ENCODE measurements at regions not wholly inside any gene's neighbourhood (a gene's known extent, or its start where the extent isn't known, plus 50 kb on each side); places are given as distances from the start of the nearest gene placed in this dataset.
A peak's percentile ranks its signal among the peaks of the same experiment; 100 is the strongest.

DNA sequence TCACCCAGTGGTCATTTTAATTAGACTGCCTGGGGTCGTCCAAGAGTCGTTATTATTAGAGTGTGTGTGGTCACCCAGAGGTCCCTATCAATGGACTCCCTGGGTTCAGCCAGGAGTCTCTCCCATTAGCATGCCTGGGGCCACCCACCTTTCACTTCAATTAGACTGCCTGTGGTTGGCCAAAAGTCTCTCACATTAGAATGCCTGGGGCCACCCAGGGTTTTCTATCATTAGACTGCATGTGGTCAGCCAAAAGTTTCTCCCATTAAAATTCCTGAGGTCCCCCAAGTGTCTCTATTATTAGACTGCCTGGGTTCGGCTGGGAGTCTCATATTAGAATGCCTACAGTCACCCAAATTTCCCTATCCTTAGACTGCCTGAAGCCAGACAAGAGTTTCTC, 1472.6 kb downstream of the UQCRFS1 start:
- H3K4me1 Mint-ChIP-seq, result peaks cover 0 to 3% (median 0%) of the 10 kb centered on the region in 4 donors

DNA sequence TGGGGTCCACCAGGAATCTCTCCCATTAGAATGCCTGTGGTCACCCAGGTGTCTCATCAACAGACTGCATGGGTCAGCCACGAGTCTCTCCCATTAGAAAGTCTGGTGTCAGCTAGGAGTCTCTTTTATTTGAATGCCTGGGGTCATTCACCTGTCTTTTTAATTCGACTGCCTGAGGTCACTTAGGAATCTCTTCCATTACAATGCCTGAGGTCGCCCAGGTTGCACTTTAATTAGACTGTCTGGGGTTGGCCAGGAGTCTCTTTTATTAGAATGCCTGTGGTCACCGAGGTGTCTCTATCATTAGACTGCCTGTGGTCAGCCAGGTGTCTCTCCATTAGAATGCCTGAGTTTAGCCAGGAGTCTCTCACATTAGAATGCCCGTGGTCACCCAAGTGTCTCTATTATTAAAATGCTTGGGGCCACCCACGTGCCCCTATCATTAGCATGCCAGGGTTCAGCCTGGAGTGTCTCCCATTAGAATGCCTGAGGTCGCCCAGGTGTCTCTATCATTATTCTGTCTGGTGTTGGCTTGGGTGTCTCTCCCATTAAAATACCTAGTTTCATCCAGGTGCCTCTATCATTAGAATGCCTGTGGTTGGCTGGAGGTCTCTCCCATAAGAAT, 1474.3 kb downstream of the UQCRFS1 start:
- ATAC-seq (ENCODE audit: low read depth in 2 of 2) (no peak), DNase-seq (no peak)
- Mint-ChIP-seq H3K27me3 (no peaks in the 10 kb centered on the region), H3K27ac (no peak overlapping the region), H3K4me1 (no peaks in the 10 kb centered on the region), H3K9me3 (peaks cover 2 to 80% (median 30%) of the 10 kb centered on the region in 7 donors), H3K4me3 (no peak overlapping the region), H3K36me3 (peaks cover 52% of the 10 kb centered on the region)
- Histone ChIP-seq H3K4me3 (ENCODE audit: low read depth, low read length) (no peak overlapping the region), H3K4me1 (ENCODE audit: control insufficient read depth, insufficient read depth, low read length, poor library complexity, severe bottlenecking) (no peaks in the 10 kb centered on the region), H3K36me3 (ENCODE audit: control insufficient read depth, insufficient read depth, low read length) (no peaks in the 10 kb centered on the region), H3K27me3 (ENCODE audit: control insufficient read depth, insufficient read depth, low read length) (no peaks in the 10 kb centered on the region), H3K27ac (ENCODE audit: insufficient read depth, low read length, poor library complexity, severe bottlenecking) (no peak overlapping the region), H3K9me3 (ENCODE audit: control insufficient read depth in 2 of 2, low read length in 2 of 2) (peaks cover 11 to 65% of the 10 kb centered on the region in 2 experiments)

More for the DNA sequence above, 1472.6 kb downstream of the UQCRFS1 start:
- H3K4me3 ChIP-seq (ENCODE audit: low read depth, low read length), result no peak overlapping the region
- peaks cover 11 to 60% of the 10 kb centered on the region in 2 experiments for H3K9me3 ChIP-seq (ENCODE audit: control insufficient read depth in 2 of 2, low read length in 2 of 2)
- peak overlapping the region in 1 of 3 donors; percentile 63 for H3K27ac Mint-ChIP-seq
- no peaks in the 10 kb centered on the region for H3K36me3 ChIP-seq (ENCODE audit: control insufficient read depth, insufficient read depth, low read length)
- no peaks in the 10 kb centered on the region for H3K4me1 ChIP-seq (ENCODE audit: control insufficient read depth, insufficient read depth, low read length, poor library complexity, severe bottlenecking)
- no peak for ATAC-seq (ENCODE audit: low read depth in 2 of 2)
- H3K36me3 Mint-ChIP-seq, result peaks cover 43% of the 10 kb centered on the region
- peaks cover 2 to 70% (median 25%) of the 10 kb centered on the region in 7 donors for H3K9me3 Mint-ChIP-seq
- DNase-seq, result no peak
- no peaks in the 10 kb centered on the region for H3K27me3 ChIP-seq (ENCODE audit: control insufficient read depth, insufficient read depth, low read length)
- no peak overlapping the region for H3K4me3 Mint-ChIP-seq
- H3K27ac ChIP-seq (ENCODE audit: insufficient read depth, low read length, poor library complexity, severe bottlenecking), result no peak overlapping the region
- no peaks in the 10 kb centered on the region for H3K27me3 Mint-ChIP-seq

DNA sequence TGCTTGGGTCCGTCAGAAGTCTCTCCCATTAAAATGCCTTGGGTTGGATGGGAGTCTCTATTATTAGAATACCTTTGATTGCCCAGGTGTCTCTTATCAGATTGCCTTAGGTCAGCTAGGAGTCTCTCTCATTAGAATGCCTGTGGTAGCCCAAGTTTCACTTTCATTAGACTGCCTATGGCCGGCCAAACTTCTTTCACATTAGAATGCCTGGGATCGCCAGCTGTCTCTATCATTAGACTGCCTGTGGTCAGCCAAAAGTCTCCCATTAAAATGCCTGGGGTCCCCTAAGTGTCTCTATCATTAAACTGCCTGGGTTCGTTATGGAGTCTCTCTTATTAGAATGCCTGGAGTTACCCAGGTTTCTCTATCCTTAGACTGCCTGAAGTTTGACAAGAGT, 1476.7 kb downstream of the UQCRFS1 start:
- Mint-ChIP-seq H3K36me3 (peaks cover 43% of the 10 kb centered on the region), H3K27me3 (no peaks in the 10 kb centered on the region), H3K4me1 (no peaks in the 10 kb centered on the region), H3K27ac (no peak overlapping the region), H3K4me3 (no peak overlapping the region), H3K9me3 (peaks cover 2 to 93% (median 31%) of the 10 kb centered on the region in 7 donors)
- H3K27me3 ChIP-seq (ENCODE audit: control insufficient read depth, insufficient read depth, low read length), result no peaks in the 10 kb centered on the region
- ATAC-seq (ENCODE audit: low read depth in 2 of 2) (no peak), DNase-seq (no peak)
- no peak overlapping the region for H3K4me3 ChIP-seq (ENCODE audit: low read depth, low read length)
- no peaks in the 10 kb centered on the region for H3K4me1 ChIP-seq (ENCODE audit: control insufficient read depth, insufficient read depth, low read length, poor library complexity, severe bottlenecking)
- no peak overlapping the region for H3K27ac ChIP-seq (ENCODE audit: insufficient read depth, low read length, poor library complexity, severe bottlenecking)
- H3K9me3 ChIP-seq (ENCODE audit: control insufficient read depth in 2 of 2, low read length in 2 of 2), result peaks cover 23 to 85% of the 10 kb centered on the region in 2 experiments
- no peaks in the 10 kb centered on the region for H3K36me3 ChIP-seq (ENCODE audit: control insufficient read depth, insufficient read depth, low read length)

DNA sequence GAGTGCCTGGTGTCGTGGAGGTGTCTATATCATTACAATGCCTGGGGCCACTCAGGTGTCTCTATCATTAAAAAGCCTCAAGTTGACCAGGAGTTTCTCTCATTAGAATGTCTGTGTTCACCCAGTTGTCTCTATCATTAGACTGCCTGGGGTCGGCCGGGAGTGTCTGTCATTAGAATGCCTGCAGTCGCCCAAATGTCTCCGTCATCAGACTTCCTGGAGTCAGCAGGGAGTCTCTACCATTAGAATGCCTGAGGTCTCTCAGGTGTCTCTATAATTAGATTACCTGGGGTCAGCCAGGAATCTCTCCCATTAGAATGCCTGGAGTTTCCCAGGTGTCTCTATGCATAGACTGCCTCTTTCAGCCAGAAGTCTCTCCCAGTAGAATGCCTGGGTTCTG, 1477.6 kb downstream of the UQCRFS1 start:
- Mint-ChIP-seq H3K9me3 (peaks cover 2 to 87% (median 22%) of the 10 kb centered on the region in 7 donors), H3K27ac (no peak overlapping the region), H3K27me3 (no peaks in the 10 kb centered on the region), H3K36me3 (peaks cover 43% of the 10 kb centered on the region), H3K4me3 (no peak overlapping the region), H3K4me1 (no peaks in the 10 kb centered on the region)
- ATAC-seq (ENCODE audit: low read depth in 2 of 2) (no peak), DNase-seq (no peak)
- H3K4me1 ChIP-seq (ENCODE audit: control insufficient read depth, insufficient read depth, low read length, poor library complexity, severe bottlenecking), result no peaks in the 10 kb centered on the region
- no peak overlapping the region for H3K4me3 ChIP-seq (ENCODE audit: low read depth, low read length)
- no peaks in the 10 kb centered on the region for H3K36me3 ChIP-seq (ENCODE audit: control insufficient read depth, insufficient read depth, low read length)
- no peak overlapping the region for H3K27ac ChIP-seq (ENCODE audit: insufficient read depth, low read length, poor library complexity, severe bottlenecking)
- peaks cover 30 to 82% of the 10 kb centered on the region in 2 experiments for H3K9me3 ChIP-seq (ENCODE audit: control insufficient read depth in 2 of 2, low read length in 2 of 2)
- no peaks in the 10 kb centered on the region for H3K27me3 ChIP-seq (ENCODE audit: control insufficient read depth, insufficient read depth, low read length)

DNA sequence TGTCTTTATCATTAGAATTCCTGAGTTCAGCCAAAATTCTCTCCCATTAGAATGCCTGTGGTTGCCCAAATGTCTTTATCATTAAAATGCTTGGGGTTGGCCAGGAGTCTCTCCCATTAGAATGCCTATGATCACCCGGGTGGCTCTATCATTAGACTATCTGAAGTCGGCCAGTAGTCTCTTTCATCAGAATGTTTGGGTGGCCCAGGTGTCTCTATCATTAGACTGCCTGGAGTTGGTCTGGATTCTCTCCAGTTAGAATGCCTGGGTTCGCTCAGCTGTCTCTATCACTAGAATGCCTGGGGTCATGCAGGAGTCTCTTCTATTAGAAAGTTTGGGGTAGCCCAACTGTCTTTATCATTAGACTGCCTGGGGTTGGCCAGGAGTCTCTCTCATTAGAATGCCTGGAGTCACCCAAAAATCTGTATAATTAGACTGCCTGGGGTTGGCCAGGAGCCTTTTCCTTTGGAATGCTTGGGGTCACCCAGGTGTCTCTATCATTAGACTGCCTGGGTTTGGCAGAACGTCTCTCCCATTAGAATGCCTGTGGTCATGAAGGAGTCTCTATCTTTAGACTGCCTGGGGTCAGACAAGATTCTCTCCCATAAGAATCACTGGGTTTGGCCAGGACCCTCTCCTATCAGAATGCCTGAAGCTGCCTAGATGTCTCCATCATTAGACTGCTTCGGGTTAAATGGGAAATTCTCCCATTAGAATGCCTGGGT, 1478.3 kb downstream of the UQCRFS1 start:
- H3K36me3 Mint-ChIP-seq, result peaks cover 42% of the 10 kb centered on the region
- H3K4me3 Mint-ChIP-seq, result no peak overlapping the region
- no peak for DNase-seq
- Histone ChIP-seq H3K4me1 (ENCODE audit: control insufficient read depth, insufficient read depth, low read length, poor library complexity, severe bottlenecking) (no peaks in the 10 kb centered on the region), H3K9me3 (ENCODE audit: control insufficient read depth in 2 of 2, low read length in 2 of 2) (peaks cover 31 to 82% of the 10 kb centered on the region in 2 experiments), H3K27me3 (ENCODE audit: control insufficient read depth, insufficient read depth, low read length) (no peaks in the 10 kb centered on the region), H3K4me3 (ENCODE audit: low read depth, low read length) (no peak overlapping the region), H3K27ac (ENCODE audit: insufficient read depth, low read length, poor library complexity, severe bottlenecking) (no peak overlapping the region), H3K36me3 (ENCODE audit: control insufficient read depth, insufficient read depth, low read length) (no peaks in the 10 kb centered on the region)
- ATAC-seq (ENCODE audit: low read depth in 2 of 2), result no peak
- no peak overlapping the region for H3K27ac Mint-ChIP-seq
- H3K9me3 Mint-ChIP-seq, result peaks cover 2 to 81% (median 20%) of the 10 kb centered on the region in 7 donors
- no peaks in the 10 kb centered on the region for H3K27me3 Mint-ChIP-seq
- no peaks in the 10 kb centered on the region for H3K4me1 Mint-ChIP-seq

DNA sequence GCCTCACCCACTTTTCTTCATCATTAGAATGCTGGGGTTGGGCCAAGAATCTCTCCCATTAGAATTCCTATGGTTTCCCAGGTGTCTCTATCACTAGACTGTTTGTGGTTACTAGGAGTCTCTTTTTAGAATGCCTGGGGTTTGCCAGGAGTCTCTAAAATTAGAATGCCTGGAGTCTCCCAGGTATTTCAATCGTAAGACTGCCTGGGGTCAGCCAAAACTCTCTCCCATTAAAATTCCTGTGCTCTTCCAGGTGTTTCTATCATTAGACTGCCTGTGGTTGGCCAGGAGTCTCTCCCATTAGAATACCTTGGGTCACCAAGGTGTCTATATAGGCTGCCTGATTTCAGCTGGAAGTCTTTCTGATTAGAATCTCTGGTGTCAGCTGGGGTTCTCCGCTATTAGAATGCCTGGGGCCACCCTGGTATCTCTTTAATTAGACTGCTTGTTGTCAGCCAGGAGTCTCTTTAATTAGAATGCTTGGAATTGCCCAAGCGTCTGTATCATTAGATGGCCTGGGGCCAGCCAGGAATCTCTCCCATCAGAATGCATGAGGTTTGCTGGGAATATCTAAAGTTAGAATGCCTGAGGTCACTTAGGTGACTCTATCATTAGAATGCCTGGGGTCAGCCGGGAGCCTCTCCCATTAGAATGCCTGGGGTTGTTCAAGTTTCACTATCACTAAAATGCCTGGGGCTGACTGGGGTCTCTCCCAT, 1479.2 kb downstream of the UQCRFS1 start:
- Mint-ChIP-seq H3K27me3 (no peaks in the 10 kb centered on the region), H3K36me3 (peaks cover 33% of the 10 kb centered on the region), H3K9me3 (peaks cover 2 to 71% (median 20%) of the 10 kb centered on the region in 7 donors), H3K4me1 (no peaks in the 10 kb centered on the region), H3K4me3 (no peak overlapping the region), H3K27ac (no peak overlapping the region)
- no peak for ATAC-seq (ENCODE audit: low read depth in 2 of 2)
- Histone ChIP-seq H3K4me1 (ENCODE audit: control insufficient read depth, insufficient read depth, low read length, poor library complexity, severe bottlenecking) (no peaks in the 10 kb centered on the region), H3K27me3 (ENCODE audit: control insufficient read depth, insufficient read depth, low read length) (no peaks in the 10 kb centered on the region), H3K4me3 (ENCODE audit: low read depth, low read length) (no peak overlapping the region), H3K27ac (ENCODE audit: insufficient read depth, low read length, poor library complexity, severe bottlenecking) (no peak overlapping the region), H3K36me3 (ENCODE audit: control insufficient read depth, insufficient read depth, low read length) (no peaks in the 10 kb centered on the region), H3K9me3 (ENCODE audit: control insufficient read depth in 2 of 2, low read length in 2 of 2) (peaks cover 34 to 82% of the 10 kb centered on the region in 2 experiments)
- DNase-seq, result no peak

DNA sequence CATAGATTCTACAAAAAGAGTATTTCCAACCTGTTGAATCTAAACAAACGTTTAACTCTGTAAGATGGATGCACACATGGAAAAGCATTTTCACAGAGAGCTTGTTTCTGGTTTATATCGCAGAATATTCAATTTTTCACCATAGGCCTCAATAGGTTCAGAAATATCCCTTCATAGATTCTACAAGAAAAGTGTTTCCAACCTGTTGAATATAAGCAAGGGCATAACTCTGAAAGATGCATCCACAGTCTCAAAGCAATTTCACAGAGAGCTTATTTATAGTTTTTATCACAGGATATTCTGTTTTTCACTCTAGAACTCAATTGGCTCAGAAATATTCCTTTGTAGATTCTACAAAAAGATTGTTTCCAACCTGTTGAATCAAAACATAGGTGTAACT, 1483.6 kb downstream of the UQCRFS1 start:
- ATAC-seq (ENCODE audit: low read depth in 2 of 2) (no peak), DNase-seq (no peak)
- H3K27ac ChIP-seq (ENCODE audit: insufficient read depth, low read length, poor library complexity, severe bottlenecking), result no peak overlapping the region
- H3K4me3 ChIP-seq (ENCODE audit: low read depth, low read length), result no peak overlapping the region
- H3K36me3 ChIP-seq (ENCODE audit: control insufficient read depth, insufficient read depth, low read length), result no peaks in the 10 kb centered on the region
- H3K27me3 Mint-ChIP-seq, result no peaks in the 10 kb centered on the region
- H3K4me1 ChIP-seq (ENCODE audit: control insufficient read depth, insufficient read depth, low read length, poor library complexity, severe bottlenecking), result no peaks in the 10 kb centered on the region
- no peaks in the 10 kb centered on the region for H3K27me3 ChIP-seq (ENCODE audit: control insufficient read depth, insufficient read depth, low read length)
- no peak overlapping the region for H3K27ac Mint-ChIP-seq
- H3K4me3 Mint-ChIP-seq, result no peak overlapping the region
- no peaks in the 10 kb centered on the region for H3K36me3 Mint-ChIP-seq
- peaks cover 0 to 40% (median 7%) of the 10 kb centered on the region in 7 donors for H3K9me3 Mint-ChIP-seq
- no peaks in the 10 kb centered on the region for H3K4me1 Mint-ChIP-seq
- H3K9me3 ChIP-seq (ENCODE audit: control insufficient read depth in 2 of 2, low read length in 2 of 2), result peaks cover 43 to 89% of the 10 kb centered on the region in 2 experiments

Measured in CD4-positive, CD25-positive, alpha-beta regulatory T cell (primary cell).